ENCODE measurements at regions not wholly inside any gene's neighbourhood (a gene's known extent, or its start where the extent isn't known, plus 50 kb on each side); places are given as distances from the start of the nearest gene placed in this dataset.
"Not testable (repeated sequence)": the region's sequence is repeated elsewhere in the genome, so short reads cannot be mapped to it uniquely, and the experiment has no call there.

- no peaks in the 10 kb centered on the region for H3K36me3 Mint-ChIP-seq (ENCODE audit: low read depth)
- no peaks in the 10 kb centered on the region for H3K4me1 Mint-ChIP-seq (ENCODE audit: low read depth)
- no peak overlapping the region for H3K27ac Mint-ChIP-seq
- peaks cover 3% of the 10 kb centered on the region for H3K9me3 Mint-ChIP-seq
- H3K27me3 Mint-ChIP-seq = no peaks in the 10 kb centered on the region
- H3K4me3 Mint-ChIP-seq = no peak overlapping the region
Observed at GRCh38 chr3:104911376-104911775, 455.3 kb upstream of the ALCAM start.

- peaks cover 8% of the 10 kb centered on the region for H3K9me3 Mint-ChIP-seq
- no peak overlapping the region for H3K27ac Mint-ChIP-seq
- no peaks in the 10 kb centered on the region for H3K36me3 Mint-ChIP-seq (ENCODE audit: low read depth)
- H3K4me3 Mint-ChIP-seq = no peak overlapping the region
- H3K27me3 Mint-ChIP-seq = no peaks in the 10 kb centered on the region
- no peaks in the 10 kb centered on the region for H3K4me1 Mint-ChIP-seq (ENCODE audit: low read depth)
Observed at GRCh38 chr3:104916971-104917370, 449.7 kb upstream of the ALCAM start.

GRCh38 chr3:104920512-104920911 lies 446.2 kb upstream of the ALCAM start:
- H3K4me1 Mint-ChIP-seq (ENCODE audit: low read depth) = no peaks in the 10 kb centered on the region
- peaks cover 11% of the 10 kb centered on the region for H3K9me3 Mint-ChIP-seq
- H3K36me3 Mint-ChIP-seq (ENCODE audit: low read depth) = no peaks in the 10 kb centered on the region
- H3K27ac Mint-ChIP-seq = no peak overlapping the region
- no peaks in the 10 kb centered on the region for H3K27me3 Mint-ChIP-seq
- H3K4me3 Mint-ChIP-seq = no peak overlapping the region

- no peaks in the 10 kb centered on the region for H3K27me3 Mint-ChIP-seq
- H3K4me1 Mint-ChIP-seq (ENCODE audit: low read depth) = no peaks in the 10 kb centered on the region
- no peaks in the 10 kb centered on the region for H3K36me3 Mint-ChIP-seq (ENCODE audit: low read depth)
- H3K9me3 Mint-ChIP-seq = peaks cover 8% of the 10 kb centered on the region
- H3K4me3 Mint-ChIP-seq = no peak overlapping the region
- no peak overlapping the region for H3K27ac Mint-ChIP-seq
Observed at GRCh38 chr3:104933972-104934371, 432.7 kb upstream of the ALCAM start.

GRCh38 chr3:104935613-104936012 lies 431.1 kb upstream of the ALCAM start:
- H3K27ac Mint-ChIP-seq = no peak overlapping the region
- H3K4me3 Mint-ChIP-seq = no peak overlapping the region
- H3K4me1 Mint-ChIP-seq (ENCODE audit: low read depth) = no peaks in the 10 kb centered on the region
- no peaks in the 10 kb centered on the region for H3K36me3 Mint-ChIP-seq (ENCODE audit: low read depth)
- no peaks in the 10 kb centered on the region for H3K27me3 Mint-ChIP-seq
- peaks cover 6% of the 10 kb centered on the region for H3K9me3 Mint-ChIP-seq

- no peaks in the 10 kb centered on the region for H3K36me3 Mint-ChIP-seq (ENCODE audit: low read depth)
- no peaks in the 10 kb centered on the region for H3K27me3 Mint-ChIP-seq
Observed at GRCh38 chr3:104939196-104939595, 427.5 kb upstream of the ALCAM start.

GRCh38 chr3:104941785-104942184 lies 424.9 kb upstream of the ALCAM start:
- Mint-ChIP-seq H3K27ac (no peak overlapping the region), H3K27me3 (no peaks in the 10 kb centered on the region), H3K4me3 (no peak overlapping the region), H3K4me1 (ENCODE audit: low read depth) (no peaks in the 10 kb centered on the region), H3K9me3 (peaks cover 8% of the 10 kb centered on the region), H3K36me3 (ENCODE audit: low read depth) (no peaks in the 10 kb centered on the region)

More at GRCh38 chr3:104939196-104939595, 427.5 kb upstream of the ALCAM start:
- Mint-ChIP-seq H3K9me3 (no peaks in the 10 kb centered on the region), H3K4me3 (no peak overlapping the region), H3K4me1 (ENCODE audit: low read depth) (no peaks in the 10 kb centered on the region), H3K27ac (no peak overlapping the region)

GRCh38 chr3:104943974-104944373 lies 422.7 kb upstream of the ALCAM start:
- H3K4me3 Mint-ChIP-seq = no peak overlapping the region
- no peaks in the 10 kb centered on the region for H3K27me3 Mint-ChIP-seq
- no peak overlapping the region for H3K27ac Mint-ChIP-seq
- no peaks in the 10 kb centered on the region for H3K4me1 Mint-ChIP-seq (ENCODE audit: low read depth)
- H3K9me3 Mint-ChIP-seq = peaks cover 13% of the 10 kb centered on the region
- H3K36me3 Mint-ChIP-seq (ENCODE audit: low read depth) = no peaks in the 10 kb centered on the region

- Mint-ChIP-seq H3K4me1 (ENCODE audit: low read depth) (no peaks in the 10 kb centered on the region), H3K27ac (no peak overlapping the region), H3K9me3 (peaks cover 13% of the 10 kb centered on the region), H3K36me3 (ENCODE audit: low read depth) (no peaks in the 10 kb centered on the region), H3K4me3 (no peak overlapping the region), H3K27me3 (no peaks in the 10 kb centered on the region)
Observed at GRCh38 chr3:104947943-104948342, 418.8 kb upstream of the ALCAM start.

- H3K4me3 Mint-ChIP-seq; H3K27ac Mint-ChIP-seq; H3K36me3 Mint-ChIP-seq (ENCODE audit: low read depth); H3K4me1 Mint-ChIP-seq (ENCODE audit: low read depth); H3K27me3 Mint-ChIP-seq: not testable (repeated sequence)
- H3K9me3 Mint-ChIP-seq = peaks cover 13% of the 10 kb centered on the region
Observed at GRCh38 chr3:104949810-104950209, 416.9 kb upstream of the ALCAM start.

GRCh38 chr3:104951426-104951825 lies 415.3 kb upstream of the ALCAM start:
- Mint-ChIP-seq H3K27ac (no peak overlapping the region), H3K4me3 (no peak overlapping the region), H3K9me3 (peaks cover 5% of the 10 kb centered on the region), H3K27me3 (no peaks in the 10 kb centered on the region), H3K4me1 (ENCODE audit: low read depth) (no peaks in the 10 kb centered on the region), H3K36me3 (ENCODE audit: low read depth) (no peaks in the 10 kb centered on the region)

- Mint-ChIP-seq H3K36me3 (ENCODE audit: low read depth) (no peaks in the 10 kb centered on the region), H3K27ac (no peak overlapping the region), H3K9me3 (peaks cover 1% of the 10 kb centered on the region), H3K4me1 (ENCODE audit: low read depth) (no peaks in the 10 kb centered on the region), H3K27me3 (no peaks in the 10 kb centered on the region), H3K4me3 (no peak overlapping the region)
Observed at GRCh38 chr3:104952146-104952972, 414.4 kb upstream of the ALCAM start.

GRCh38 chr3:104956620-104957345 lies 409.9 kb upstream of the ALCAM start:
- H3K36me3 Mint-ChIP-seq (ENCODE audit: low read depth) = no peaks in the 10 kb centered on the region
- no peaks in the 10 kb centered on the region for H3K9me3 Mint-ChIP-seq
- no peak overlapping the region for H3K27ac Mint-ChIP-seq
- H3K4me1 Mint-ChIP-seq (ENCODE audit: low read depth) = no peaks in the 10 kb centered on the region
- no peak overlapping the region for H3K4me3 Mint-ChIP-seq
- no peaks in the 10 kb centered on the region for H3K27me3 Mint-ChIP-seq

- Mint-ChIP-seq H3K27ac (no peak overlapping the region), H3K27me3 (no peaks in the 10 kb centered on the region), H3K36me3 (ENCODE audit: low read depth) (no peaks in the 10 kb centered on the region), H3K4me3 (no peak overlapping the region), H3K4me1 (ENCODE audit: low read depth) (no peaks in the 10 kb centered on the region), H3K9me3 (no peaks in the 10 kb centered on the region)
Observed at GRCh38 chr3:104960579-104960978, 406.1 kb upstream of the ALCAM start.

- Mint-ChIP-seq H3K4me3 (no peak overlapping the region), H3K27ac (no peak overlapping the region), H3K4me1 (ENCODE audit: low read depth) (no peaks in the 10 kb centered on the region), H3K36me3 (ENCODE audit: low read depth) (no peaks in the 10 kb centered on the region), H3K9me3 (no peaks in the 10 kb centered on the region), H3K27me3 (no peaks in the 10 kb centered on the region)
Observed at GRCh38 chr3:104961851-104962250, 404.9 kb upstream of the ALCAM start.

Data from stimulated activated naive CD8-positive, alpha-beta T cell treated with anti-CD3 and anti-CD28 coated beads, Interleukin-15, Interleukin-2, amounts not matched to agents 100 ng/mL and 50 ng/mL, for 24 hours (primary cell).